A549 (cell line): ENCODE measurements at regions not wholly inside any gene's neighbourhood (a gene's known extent, or its start where the extent isn't known, plus 50 kb on each side); places are given as distances from the start of the nearest gene placed in this dataset.

Experiments
- ATAC-seq, 2 experiments: fragments of 200-7000 bp in 1 of 2; fragments of >200 bp in 1 of 2; cut with Nextera tagmentation in 1 of 2; cut with Tn5 transposase in 1 of 2; 3 replicates each; pipeline versions ENCODE4 v1.8.0 to v1.9.1; 2018 to 2020; ENCODE audit warnings: mild to moderate bottlenecking in 1 of 2, moderate library complexity in 1 of 2
- CTCF ChIA-PET: fragments of 300-600 bp; sonication (Branson Sonifier 250); formaldehyde crosslinking; extraction: SDS; loops from one replicate; lab custom pipeline; 2021; ENCODE audit warnings: antibody characterized with exemption, inconsistent platforms; lab: Yijun Ruan, JAX
- POLR2A ChIA-PET: fragments of 350-600 bp; formaldehyde crosslinking; extraction: SDS; loops from one replicate; lab custom pipeline; 2021; ENCODE audit warnings: antibody characterized with exemption, inconsistent platforms; lab: Yijun Ruan, JAX
- DNase-seq, 2 experiments: peaks; one replicate each; pipeline versions ENCODE4 v3.0.0 to v3.0.0-alpha.2; 2011 to 2016; ENCODE audit warnings: low read depth in 1 of 2, low spot score in 1 of 2
- FAIRE-seq: peaks from 2 replicates; lab custom pipeline; 2011; peaks lifted over from hg19 to GRCh38; lab: Jason Lieb, UNC
- H3K27ac ChIP-seq, 2 experiments: fragments of >200 bp; sonication (Bioruptor Twin); formaldehyde crosslinking; 3 replicates each; pipeline ENCODE4 v1.5.1; 2016 to 2017
- H3K4me1 ChIP-seq: fragments of >200 bp; sonication (Bioruptor Twin); formaldehyde crosslinking; 3 replicates; pipeline ENCODE4 v1.6.1; 2016
- H3K4me2 ChIP-seq: fragments of >200 bp; sonication (Bioruptor Twin); formaldehyde crosslinking; 3 replicates; pipeline ENCODE4 v1.6.1; 2016
- H3K4me3 ChIP-seq: fragments of >200 bp; sonication (Bioruptor Twin); formaldehyde crosslinking; 3 replicates; pipeline ENCODE4 v1.5.1; 2016
- H3K9me3 ChIP-seq: fragments of >200 bp; sonication (Bioruptor Twin); formaldehyde crosslinking; 3 replicates; pipeline ENCODE4 v1.6.1; 2016
- BHLHE40 ChIP-seq: IDR thresholded peaks from 2 replicates; pipeline ENCODE4 v1.6.1; 2012; ENCODE audit warnings: low read depth, low read length, inconsistent platforms
- CBX8 ChIP-seq: fragments of 200-600 bp; sonication (generic); IDR thresholded peaks from 2 replicates; pipeline ENCODE4 v1.6.1; 2016
- CHD4 ChIP-seq: fragments of 200-600 bp; sonication (generic); IDR thresholded peaks from 2 replicates; pipeline ENCODE4 v1.6.1; 2016; ENCODE audit warnings: antibody characterized with exemption, mild to moderate bottlenecking, borderline replicate concordance
- EHF ChIP-seq: fragments of 250-450 bp; sonication (Bioruptor Pico); IDR thresholded peaks from 2 replicates; pipeline ENCODE4 v1.5.0; 2020; ENCODE audit warnings: mild to moderate bottlenecking
- EP300 ChIP-seq, 2 experiments: fragments of >200 bp; sonication (Bioruptor Twin); formaldehyde crosslinking; IDR thresholded peaks; 2 replicates in 1 of 2; 3 replicates in 1 of 2; pipeline ENCODE4 v1.6.1; 2016 to 2017
- FOSB ChIP-seq: fragments of 250-450 bp; sonication (Bioruptor Pico); IDR thresholded peaks from 2 replicates; pipeline ENCODE4 v1.5.0; 2020; ENCODE audit warnings: mild to moderate bottlenecking, moderate library complexity
- GATA3 ChIP-seq: IDR thresholded peaks from 2 replicates; pipeline ENCODE4 v1.6.1; 2012; ENCODE audit warnings: borderline replicate concordance
- HEYL ChIP-seq: fragments of 250-450 bp; sonication (Bioruptor Pico); IDR thresholded peaks from 2 replicates; pipeline ENCODE4 v1.8.0; 2021; ENCODE audit warnings: mild to moderate bottlenecking, moderate library complexity
- HOXA7 ChIP-seq: fragments of 250-450 bp; sonication (Bioruptor Pico); IDR thresholded peaks from 2 replicates; pipeline ENCODE4 v1.5.0; 2020; ENCODE audit warnings: mild to moderate bottlenecking, moderate library complexity
- HOXB13 ChIP-seq: fragments of 250-450 bp; sonication (Bioruptor Pico); IDR thresholded peaks from 2 replicates; pipeline ENCODE4 v1.5.0; 2020; ENCODE audit warnings: low read depth, mild to moderate bottlenecking, moderate library complexity
- HOXB5 ChIP-seq: fragments of 250-450 bp; sonication (Bioruptor Pico); IDR thresholded peaks from 2 replicates; pipeline ENCODE4 v1.5.0; 2020; ENCODE audit warnings: mild to moderate bottlenecking, moderate library complexity
- JUNB ChIP-seq: fragments of >200 bp; sonication (Bioruptor Twin); formaldehyde crosslinking; IDR thresholded peaks from 2 replicates; pipeline ENCODE4 v1.6.1; 2016
- KDM1A ChIP-seq: fragments of 200-600 bp; sonication (generic); IDR thresholded peaks from 2 replicates; pipeline ENCODE4 v1.6.1; 2016; ENCODE audit warnings: low read depth, mild to moderate bottlenecking
- MAFK ChIP-seq: fragments of 450-650 bp; IDR thresholded peaks from 2 replicates; pipeline ENCODE4 v1.6.1; 2014; ENCODE audit not compliant: partially characterized antibody
- MAZ ChIP-seq: fragments of 150-350 bp; IDR thresholded peaks from 2 replicates; pipeline ENCODE4 v1.6.1; 2014; ENCODE audit warnings: antibody characterized with exemption, low read depth, low read length, borderline replicate concordance
- MYC ChIP-seq: IDR thresholded peaks from 2 replicates; pipeline ENCODE4 v1.6.1; 2012; ENCODE audit warnings: mild to moderate bottlenecking, inconsistent platforms, low read length, improper control_type of control experiment, borderline replicate concordance
- NPAS2 ChIP-seq: fragments of 250-450 bp; sonication (Bioruptor Pico); IDR thresholded peaks from 2 replicates; pipeline ENCODE4 v1.8.0; 2022; ENCODE audit warnings: mild to moderate bottlenecking, moderate library complexity, borderline replicate concordance
- POLR2A ChIP-seq: IDR thresholded peaks from 2 replicates; pipeline ENCODE4 v1.6.1; 2012; ENCODE audit warnings: mild to moderate bottlenecking, low read length
- POLR2AphosphoS2 ChIP-seq: conservative IDR thresholded peaks from 2 replicates; pipeline ENCODE4 v1.6.1; 2012; ENCODE audit warnings: low read length, improper control_type of control experiment, inconsistent platforms
- RCOR1 ChIP-seq: fragments of 150-350 bp; IDR thresholded peaks from 2 replicates; pipeline ENCODE4 v1.6.1; 2014; ENCODE audit warnings: antibody characterized with exemption, low read length, low read depth
- SREBF2 ChIP-seq: fragments of 450-650 bp; IDR thresholded peaks from 2 replicates; pipeline ENCODE4 v1.6.1; 2014; ENCODE audit warnings: mild to moderate bottlenecking, moderate library complexity
- ZNF302 ChIP-seq: fragments of 250-450 bp; sonication (Bioruptor Pico); IDR thresholded peaks from 2 replicates; pipeline ENCODE4 v1.9.0; 2021; ENCODE audit warnings: inconsistent platforms, mild to moderate bottlenecking, moderate library complexity
- WGBS: methylation state at CpG from one replicate; pipeline ENCODE4 v1.1.6; 2017; ENCODE audit errors: missing lambda C conversion rate; 5-methylcytosine and 5-hydroxymethylcytosine counted together
- TF ChIP-seq, protein P1 (sequence below): fragments of 250-450 bp; sonication (Bioruptor Pico); IDR thresholded peaks from 2 replicates; pipeline ENCODE4 v1.5.0; 2020; ENCODE audit warnings: low read depth, mild to moderate bottlenecking, moderate library complexity
- TF ChIP-seq, protein P2 (sequence below): fragments of 250-450 bp; sonication (Bioruptor Pico); IDR thresholded peaks from 2 replicates; pipeline ENCODE4 v1.5.0; 2021; ENCODE audit warnings: mild to moderate bottlenecking, moderate library complexity, borderline replicate concordance
- TF ChIP-seq, protein P3 (sequence below): IDR thresholded peaks from 2 replicates; pipeline ENCODE4 v1.6.1; 2012

DNA sequence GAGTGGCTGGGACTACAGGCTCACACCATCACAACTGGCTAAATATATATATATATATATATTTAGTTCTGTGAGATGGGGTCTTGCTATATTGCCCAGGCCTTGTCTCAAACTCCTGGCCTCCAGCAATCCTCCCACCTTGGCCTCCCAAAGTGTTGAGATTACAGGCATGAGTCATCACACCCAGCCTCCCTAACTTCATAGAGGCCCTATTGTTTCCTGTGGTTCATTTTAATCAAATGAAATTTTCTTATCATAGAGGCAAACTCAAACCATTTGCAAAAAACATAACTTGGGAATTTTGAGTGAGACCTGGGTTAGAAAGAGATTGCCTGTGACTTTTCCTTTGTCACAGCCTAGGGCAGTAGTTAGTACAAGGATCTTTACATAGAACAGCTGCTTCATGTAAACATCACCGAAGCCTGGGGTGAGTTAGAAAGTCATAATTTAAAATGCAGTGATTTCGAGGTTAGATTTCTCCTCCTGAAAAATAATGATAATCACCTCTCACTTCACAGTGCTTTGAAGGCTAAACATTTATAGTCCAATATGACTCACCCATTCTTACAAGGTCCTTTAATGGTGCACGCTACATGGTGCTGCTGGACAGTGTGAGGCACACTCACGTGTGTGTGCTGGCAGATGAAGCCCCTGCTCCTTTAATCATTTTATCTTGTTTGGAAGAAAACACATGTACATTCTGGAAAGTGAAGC, 188.9 kb downstream of the RHOU start:
- Histone ChIP-seq H3K4me3 (no peak overlapping the region), H3K9me3 (peaks cover 5% of the 10 kb centered on the region; the same call in 1 of the 3 replicates), H3K27ac (no peak overlapping the region), H3K4me2 (no peak overlapping the region), H3K4me1 (no peaks in the 10 kb centered on the region)
- DNase-seq (no peak), ATAC-seq (no peak), FAIRE-seq (no peak)
- TF ChIP-seq SREBF2: no peak
- no peak for TF ChIP-seq RCOR1
- TF ChIP-seq KDM1A: no peak
- no peak for TF ChIP-seq EHF (CRISPR knock-in tag)
- no peak for TF ChIP-seq HOXB13 (CRISPR knock-in tag)
- TF ChIP-seq CHD4: no peak
- TF ChIP-seq NPAS2 (CRISPR knock-in tag): no peak
- no peak for TF ChIP-seq JUNB
- no peak for TF ChIP-seq GATA3
- WGBS: 79% methylated on average over 4 of the region's 4 CpGs
- ChIA-PET CTCF (no interaction called here), POLR2A (no interaction called here)

DNA sequence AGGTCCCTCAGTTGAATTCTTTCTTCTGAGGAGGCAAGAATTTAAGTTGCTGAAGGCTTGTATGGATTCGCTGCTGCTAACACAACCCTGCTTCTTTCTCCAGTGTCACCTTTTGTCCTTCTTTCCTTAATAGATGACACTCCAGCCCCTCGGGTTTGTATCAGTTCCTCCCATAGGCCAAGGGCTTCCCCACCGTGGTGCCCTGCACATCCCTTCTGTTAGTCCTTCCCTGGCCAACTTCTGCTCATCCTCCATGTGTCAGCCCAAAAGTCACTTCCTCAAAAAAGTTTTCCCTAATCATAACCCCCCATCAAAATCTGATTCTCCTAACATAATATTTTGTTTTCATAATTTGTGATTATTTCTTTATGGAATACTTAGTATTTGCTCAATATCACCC, 190.4 kb downstream of the RHOU start:
- ChIA-PET POLR2A (no interaction called here), CTCF (no interaction called here)
- Histone ChIP-seq H3K4me3 (no peak overlapping the region), H3K9me3 (peaks cover 14% of the 10 kb centered on the region; the same call in 2 of the 3 replicates), H3K27ac (no peak overlapping the region), H3K4me1 (no peaks in the 10 kb centered on the region), H3K4me2 (no peak overlapping the region)
- no peak for TF ChIP-seq FOSB
- TF ChIP-seq ZNF302: no peak
- TF ChIP-seq, protein P1, sequence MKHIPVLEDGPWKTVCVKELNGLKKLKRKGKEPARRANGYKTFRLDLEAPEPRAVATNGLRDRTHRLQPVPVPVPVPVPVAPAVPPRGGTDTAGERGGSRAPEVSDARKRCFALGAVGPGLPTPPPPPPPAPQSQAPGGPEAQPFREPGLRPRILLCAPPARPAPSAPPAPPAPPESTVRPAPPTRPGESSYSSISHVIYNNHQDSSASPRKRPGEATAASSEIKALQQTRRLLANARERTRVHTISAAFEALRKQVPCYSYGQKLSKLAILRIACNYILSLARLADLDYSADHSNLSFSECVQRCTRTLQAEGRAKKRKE (CRISPR knock-in tag): no peak
- FAIRE-seq (no peak), ATAC-seq (no peak), DNase-seq (no peak)
- WGBS: 36% methylated on average over 3 of the region's 3 CpGs

DNA sequence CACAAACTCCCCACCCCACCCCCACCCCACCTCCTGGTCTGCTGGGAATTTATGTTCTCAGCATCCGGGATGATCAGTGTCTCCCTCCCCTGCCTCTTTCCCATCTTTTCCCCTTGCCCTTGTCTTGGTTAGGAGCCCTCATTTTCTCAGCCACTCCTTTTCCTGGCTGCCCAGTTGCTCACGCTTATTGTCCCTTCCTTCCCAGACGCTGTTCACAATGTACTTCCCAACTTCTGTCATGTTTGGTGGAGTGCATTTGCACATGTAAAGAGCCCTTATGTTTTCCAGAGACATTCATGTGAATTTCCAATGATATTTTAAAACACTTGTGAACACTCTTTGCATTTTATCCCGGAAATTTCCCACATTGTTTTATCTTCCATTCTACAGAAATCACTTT, 192.1 kb downstream of the RHOU start:
- Histone ChIP-seq H3K27ac (no peak overlapping the region), H3K9me3 (peaks cover 14% of the 10 kb centered on the region; the same call in 2 of the 3 replicates), H3K4me2 (no peak overlapping the region), H3K4me1 (no peaks in the 10 kb centered on the region), H3K4me3 (no peak overlapping the region)
- FAIRE-seq (no peak), DNase-seq (no peak), ATAC-seq (no peak)
- POLR2A ChIA-PET: no interaction called here
- 72% methylated on average over 4 of the region's 4 CpGs for WGBS
- CTCF ChIA-PET: interaction anchor here (0.6 kb wide), 1 partner anchor 201 kb away, joined by 3 read pairs; no protein-coding TSS in a partner anchor
- TF ChIP-seq GATA3: no peak
- no peak for TF ChIP-seq EP300 (IDR thresholded peaks at IDR 0.05)
- no peak for TF ChIP-seq MAZ
- TF ChIP-seq MYC: no peak
- no peak for TF ChIP-seq HOXB13 (CRISPR knock-in tag)
- no peak for TF ChIP-seq SREBF2
- TF ChIP-seq, protein P2, sequence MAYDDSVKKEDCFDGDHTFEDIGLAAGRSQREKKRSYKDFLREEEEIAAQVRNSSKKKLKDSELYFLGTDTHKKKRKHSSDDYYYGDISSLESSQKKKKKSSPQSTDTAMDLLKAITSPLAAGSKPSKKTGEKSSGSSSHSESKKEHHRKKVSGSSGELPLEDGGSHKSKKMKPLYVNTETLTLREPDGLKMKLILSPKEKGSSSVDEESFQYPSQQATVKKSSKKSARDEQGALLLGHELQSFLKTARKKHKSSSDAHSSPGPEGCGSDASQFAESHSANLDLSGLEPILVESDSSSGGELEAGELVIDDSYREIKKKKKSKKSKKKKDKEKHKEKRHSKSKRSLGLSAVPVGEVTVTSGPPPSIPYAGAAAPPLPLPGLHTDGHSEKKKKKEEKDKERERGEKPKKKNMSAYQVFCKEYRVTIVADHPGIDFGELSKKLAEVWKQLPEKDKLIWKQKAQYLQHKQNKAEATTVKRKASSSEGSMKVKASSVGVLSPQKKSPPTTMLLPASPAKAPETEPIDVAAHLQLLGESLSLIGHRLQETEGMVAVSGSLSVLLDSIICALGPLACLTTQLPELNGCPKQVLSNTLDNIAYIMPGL (CRISPR knock-in tag): no peak
- TF ChIP-seq POLR2A: no peak
- no peak for TF ChIP-seq BHLHE40
- no peak for TF ChIP-seq HOXA7 (CRISPR knock-in tag)
- TF ChIP-seq HEYL (CRISPR knock-in tag): no peak
- TF ChIP-seq, protein P3, sequence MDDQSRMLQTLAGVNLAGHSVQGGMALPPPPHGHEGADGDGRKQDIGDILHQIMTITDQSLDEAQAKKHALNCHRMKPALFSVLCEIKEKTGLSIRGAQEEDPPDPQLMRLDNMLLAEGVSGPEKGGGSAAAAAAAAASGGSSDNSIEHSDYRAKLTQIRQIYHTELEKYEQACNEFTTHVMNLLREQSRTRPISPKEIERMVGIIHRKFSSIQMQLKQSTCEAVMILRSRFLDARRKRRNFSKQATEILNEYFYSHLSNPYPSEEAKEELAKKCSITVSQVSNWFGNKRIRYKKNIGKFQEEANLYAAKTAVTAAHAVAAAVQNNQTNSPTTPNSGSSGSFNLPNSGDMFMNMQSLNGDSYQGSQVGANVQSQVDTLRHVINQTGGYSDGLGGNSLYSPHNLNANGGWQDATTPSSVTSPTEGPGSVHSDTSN: no peak
- TF ChIP-seq HOXB5: no peak
- no peak for TF ChIP-seq MAFK
- no peak for TF ChIP-seq NPAS2 (CRISPR knock-in tag)
- no peak for TF ChIP-seq POLR2AphosphoS2
- no peak for TF ChIP-seq CBX8
